ENCODE measurements at regions not wholly inside any gene's neighbourhood (a gene's known extent, or its start where the extent isn't known, plus 50 kb on each side); places are given as distances from the start of the nearest gene placed in this dataset.

DNA sequence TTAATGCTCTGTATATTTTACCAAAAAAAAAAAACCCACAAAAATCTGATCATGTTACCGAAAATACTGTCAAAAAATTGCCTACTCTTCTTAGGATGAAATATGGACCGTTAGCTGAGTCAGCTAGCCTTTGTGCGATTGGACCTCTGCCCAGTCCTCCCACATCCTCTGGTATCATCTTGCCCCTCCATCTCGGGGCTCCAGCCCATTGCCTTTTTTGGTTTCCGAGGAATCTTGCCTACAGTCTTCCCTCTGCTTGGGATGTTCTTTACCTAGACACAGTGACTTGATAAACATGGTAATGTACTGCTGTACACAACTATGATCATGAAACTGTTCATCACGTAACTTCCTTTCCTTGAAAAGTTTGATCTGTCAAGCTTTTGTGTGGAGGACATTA is 371.4 kb downstream of the SV2B start:
- H3K27ac ChIP-seq (ENCODE audit: low read depth, low read length), result no peak overlapping the region
- H3K4me2 ChIP-seq (ENCODE audit: low read depth, low read length, poor library complexity, severe bottlenecking), result no peak overlapping the region

DNA sequence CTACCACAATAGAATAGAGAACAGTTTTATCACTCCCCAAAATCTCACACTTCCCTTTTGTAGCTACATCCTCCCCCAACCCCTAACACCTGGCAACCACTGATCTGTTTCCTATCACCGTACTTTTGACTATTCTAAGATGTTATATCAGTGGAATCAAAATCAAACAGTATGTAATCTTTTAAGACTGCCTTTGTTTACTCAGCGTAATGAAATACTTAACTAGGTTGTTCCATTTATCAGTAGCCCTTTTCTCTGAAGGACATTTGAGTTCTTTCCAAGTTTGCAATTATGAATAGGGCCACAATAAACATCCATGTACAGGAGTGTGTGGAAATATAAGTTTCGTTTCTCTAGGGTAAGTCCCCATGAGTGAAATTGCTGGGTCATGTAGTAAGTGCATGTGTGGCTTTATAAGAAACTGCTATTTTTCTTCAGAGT is 372.3 kb downstream of the SV2B start:
- Histone ChIP-seq H3K27ac (ENCODE audit: low read depth, low read length) (no peak overlapping the region), H3K4me2 (ENCODE audit: low read depth, low read length, poor library complexity, severe bottlenecking) (no peak overlapping the region), H3K9ac (ENCODE audit: low read length) (no peak overlapping the region), H3K4me3 (ENCODE audit: insufficient read depth, low read length, poor library complexity, severe bottlenecking) (no peak overlapping the region), H3K9me3 (ENCODE audit: insufficient read depth, low read length) (no peaks in the 10 kb centered on the region), H3K36me3 (ENCODE audit: low read length) (no peaks in the 10 kb centered on the region), H3K27me3 (ENCODE audit: low read length) (no peaks in the 10 kb centered on the region), H3K79me2 (ENCODE audit: insufficient read depth, low read length) (no peaks in the 10 kb centered on the region), H4K20me1 (ENCODE audit: low read depth, low read length) (no peaks in the 10 kb centered on the region), H3K9me2 (replicated peaks; ENCODE audit: insufficient read depth, low read length) (no peaks in the 10 kb centered on the region), H3F3A (ENCODE audit: insufficient read depth) (no peaks in the 10 kb centered on the region), H2AFZ (ENCODE audit: low read depth, low read length, severe bottlenecking) (no peak overlapping the region)
- no peak for TF ChIP-seq EZH2phosphoT487 (conservative IDR thresholded peaks at IDR 0.05; ENCODE audit: low read length)
- TF ChIP-seq, protein P1, sequence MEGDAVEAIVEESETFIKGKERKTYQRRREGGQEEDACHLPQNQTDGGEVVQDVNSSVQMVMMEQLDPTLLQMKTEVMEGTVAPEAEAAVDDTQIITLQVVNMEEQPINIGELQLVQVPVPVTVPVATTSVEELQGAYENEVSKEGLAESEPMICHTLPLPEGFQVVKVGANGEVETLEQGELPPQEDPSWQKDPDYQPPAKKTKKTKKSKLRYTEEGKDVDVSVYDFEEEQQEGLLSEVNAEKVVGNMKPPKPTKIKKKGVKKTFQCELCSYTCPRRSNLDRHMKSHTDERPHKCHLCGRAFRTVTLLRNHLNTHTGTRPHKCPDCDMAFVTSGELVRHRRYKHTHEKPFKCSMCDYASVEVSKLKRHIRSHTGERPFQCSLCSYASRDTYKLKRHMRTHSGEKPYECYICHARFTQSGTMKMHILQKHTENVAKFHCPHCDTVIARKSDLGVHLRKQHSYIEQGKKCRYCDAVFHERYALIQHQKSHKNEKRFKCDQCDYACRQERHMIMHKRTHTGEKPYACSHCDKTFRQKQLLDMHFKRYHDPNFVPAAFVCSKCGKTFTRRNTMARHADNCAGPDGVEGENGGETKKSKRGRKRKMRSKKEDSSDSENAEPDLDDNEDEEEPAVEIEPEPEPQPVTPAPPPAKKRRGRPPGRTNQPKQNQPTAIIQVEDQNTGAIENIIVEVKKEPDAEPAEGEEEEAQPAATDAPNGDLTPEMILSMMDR (IDR thresholded peaks at IDR 0.05; ENCODE audit: insufficient read depth, low read length, poor library complexity, severe bottlenecking), result no peak

More for the DNA sequence above, 371.4 kb downstream of the SV2B start:
- no peak for TF ChIP-seq EZH2phosphoT487 (conservative IDR thresholded peaks at IDR 0.05; ENCODE audit: low read length)
- TF ChIP-seq, protein P1 (IDR thresholded peaks at IDR 0.05; ENCODE audit: insufficient read depth, low read length, poor library complexity, severe bottlenecking), result no peak
- H3K27me3 ChIP-seq (ENCODE audit: low read length), result no peaks in the 10 kb centered on the region
- no peak overlapping the region for H3K9ac ChIP-seq (ENCODE audit: low read length)
- H3K36me3 ChIP-seq (ENCODE audit: low read length), result no peaks in the 10 kb centered on the region
- no peaks in the 10 kb centered on the region for H3F3A ChIP-seq (ENCODE audit: insufficient read depth)
- no peaks in the 10 kb centered on the region for H3K79me2 ChIP-seq (ENCODE audit: insufficient read depth, low read length)
- H4K20me1 ChIP-seq (ENCODE audit: low read depth, low read length), result no peaks in the 10 kb centered on the region
- no peak overlapping the region for H2AFZ ChIP-seq (ENCODE audit: low read depth, low read length, severe bottlenecking)
- no peaks in the 10 kb centered on the region for H3K9me2 ChIP-seq (replicated peaks; ENCODE audit: insufficient read depth, low read length)
- H3K4me3 ChIP-seq (ENCODE audit: insufficient read depth, low read length, poor library complexity, severe bottlenecking), result no peak overlapping the region
- H3K9me3 ChIP-seq (ENCODE audit: insufficient read depth, low read length), result no peaks in the 10 kb centered on the region

DNA sequence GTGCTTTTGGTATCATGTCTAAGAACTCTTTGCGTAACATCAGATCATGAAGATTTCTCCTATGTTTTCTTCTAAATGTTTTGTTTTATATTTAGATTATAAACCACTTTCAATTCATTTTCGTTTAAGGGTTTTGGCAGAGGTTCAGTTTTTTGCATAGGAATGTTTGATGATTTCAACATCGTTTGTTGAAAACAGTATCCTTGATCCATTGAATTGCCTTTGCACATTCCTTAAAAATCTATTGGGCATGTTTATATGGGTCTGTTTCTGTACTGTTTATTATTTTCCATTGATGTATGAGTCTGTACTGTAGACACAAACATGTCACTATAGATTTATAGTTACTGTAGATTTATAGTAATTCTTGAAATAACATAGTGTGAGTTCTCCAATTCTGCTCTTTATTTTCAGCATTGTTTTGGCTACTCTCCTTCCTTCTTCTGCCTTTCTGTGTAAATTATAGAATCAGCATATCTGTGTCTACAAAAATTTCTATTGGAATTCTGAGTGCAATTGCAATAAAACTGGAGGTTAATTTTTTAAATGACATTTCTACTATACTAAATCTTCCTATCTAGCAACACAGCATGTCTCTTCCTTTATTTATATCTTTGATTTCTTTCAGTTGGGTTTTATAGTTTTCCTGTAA is 374.0 kb downstream of the SV2B start:
- H3K36me3 ChIP-seq (ENCODE audit: low read length), result no peaks in the 10 kb centered on the region
- no peaks in the 10 kb centered on the region for H3K9me3 ChIP-seq (ENCODE audit: insufficient read depth, low read length)
- H3F3A ChIP-seq (ENCODE audit: insufficient read depth), result no peaks in the 10 kb centered on the region
- no peaks in the 10 kb centered on the region for H4K20me1 ChIP-seq (ENCODE audit: low read depth, low read length)
- H3K27me3 ChIP-seq (ENCODE audit: low read length), result no peaks in the 10 kb centered on the region
- no peak overlapping the region for H3K4me3 ChIP-seq (ENCODE audit: insufficient read depth, low read length, poor library complexity, severe bottlenecking)
- no peak overlapping the region for H3K4me2 ChIP-seq (ENCODE audit: low read depth, low read length, poor library complexity, severe bottlenecking)
- no peak overlapping the region for H3K9ac ChIP-seq (ENCODE audit: low read length)
- no peaks in the 10 kb centered on the region for H3K79me2 ChIP-seq (ENCODE audit: insufficient read depth, low read length)
- no peak for TF ChIP-seq EZH2phosphoT487 (conservative IDR thresholded peaks at IDR 0.05; ENCODE audit: low read length)
- TF ChIP-seq, protein P1 (IDR thresholded peaks at IDR 0.05; ENCODE audit: insufficient read depth, low read length, poor library complexity, severe bottlenecking), result no peak
- no peak overlapping the region for H2AFZ ChIP-seq (ENCODE audit: low read depth, low read length, severe bottlenecking)
- H3K9me2 ChIP-seq (replicated peaks; ENCODE audit: insufficient read depth, low read length), result no peaks in the 10 kb centered on the region
- no peak overlapping the region for H3K27ac ChIP-seq (ENCODE audit: low read depth, low read length)

Data from SU-DHL-6 (cell line).